ENCODE measurements at regions not wholly inside any gene's neighbourhood (a gene's known extent, or its start where the extent isn't known, plus 50 kb on each side); places are given as distances from the start of the nearest gene placed in this dataset.

GRCh38 chr3:193023218-193023617, 105.6 kb upstream of the MB21D2 start:
- TF ChIP-seq CTBP1 (IDR thresholded peaks at IDR 0.05; ENCODE audit: borderline replicate concordance): no peak
- no peak for TF ChIP-seq HDGF (IDR thresholded peaks at IDR 0.05; ENCODE audit: borderline replicate concordance)
- TF ChIP-seq SP1 (IDR thresholded peaks at IDR 0.05): no peak
- TF ChIP-seq NFRKB (IDR thresholded peaks at IDR 0.05): no peak
- TF ChIP-seq ZNF384 (IDR thresholded peaks at IDR 0.05): no peak

All from HEK293T (cell line).